Endodermal cell (in vitro differentiated cells): ENCODE measurements at regions not wholly inside any gene's neighbourhood (a gene's known extent, or its start where the extent isn't known, plus 50 kb on each side); places are given as distances from the start of the nearest gene placed in this dataset.

Source experiments
- DNase-seq: peaks from one replicate; pipeline ENCODE4 v3.0.0-alpha.2; 2017
- H3K27ac ChIP-seq: 2 replicates; pipeline ENCODE4 v1.5.1; 2013; ENCODE audit warnings: mild to moderate bottlenecking, low read depth, low read length, moderate library complexity
- H3K27me3 ChIP-seq: 2 replicates; pipeline ENCODE4 v1.6.1; 2013; ENCODE audit warnings: mild to moderate bottlenecking, low read length, moderate library complexity; ENCODE audit not compliant: insufficient read depth, control insufficient read depth, poor library complexity, severe bottlenecking
- H3K36me3 ChIP-seq: 2 replicates; pipeline ENCODE4 v1.7.0; 2013; ENCODE audit warnings: mild to moderate bottlenecking, low read length, moderate library complexity; ENCODE audit not compliant: control insufficient read depth, insufficient read depth
- H3K4me1 ChIP-seq: one replicate; pipeline ENCODE4 v1.7.0; 2013; ENCODE audit warnings: low read length; ENCODE audit not compliant: control insufficient read depth, insufficient read depth
- H3K4me3 ChIP-seq: 2 replicates; pipeline ENCODE4 v1.5.1; 2013; ENCODE audit warnings: mild to moderate bottlenecking, low read length, moderate library complexity
- H3K9ac ChIP-seq: 2 replicates; pipeline ENCODE4 v1.6.1; 2013; ENCODE audit warnings: mild to moderate bottlenecking, low read length, moderate library complexity; ENCODE audit not compliant: poor library complexity, severe bottlenecking; ENCODE audit errors: extremely low read depth
- H3K9me3 ChIP-seq: 2 replicates; pipeline ENCODE4 v1.6.1; 2013; ENCODE audit warnings: mild to moderate bottlenecking, low read length, moderate library complexity; ENCODE audit not compliant: control insufficient read depth
- H3K27ac Mint-ChIP-seq: 2 replicates; pipeline ENCODE4 v1.8.0; 2020; ENCODE audit warnings: mixed read lengths
- H3K27me3 Mint-ChIP-seq: 2 replicates; pipeline ENCODE4 v1.8.0; 2021; ENCODE audit warnings: mild to moderate bottlenecking, mixed read lengths; ENCODE audit not compliant: insufficient read depth
- H3K36me3 Mint-ChIP-seq: 2 replicates; pipeline ENCODE4 v1.8.0; 2020; ENCODE audit warnings: low read depth, mixed read lengths
- H3K4me1 Mint-ChIP-seq: 2 replicates; pipeline ENCODE4 v1.8.0; 2020; ENCODE audit warnings: mixed read lengths
- H3K4me3 Mint-ChIP-seq: 2 replicates; pipeline ENCODE4 v1.8.0; 2020; ENCODE audit warnings: mild to moderate bottlenecking, moderate library complexity, mixed read lengths
- H3K9me3 Mint-ChIP-seq: 2 replicates; pipeline ENCODE4 v1.8.0; 2020; ENCODE audit warnings: mild to moderate bottlenecking, mixed read lengths
- WGBS, 2 experiments: methylation state at CpG; one replicate each; pipeline versions ENCODE4 v1.1.5 to v1.1.7; 2013; ENCODE audit warnings: missing lambda C conversion rate in 2 of 2, mixed read lengths in 1 of 2; ENCODE audit not compliant: insufficient coverage in 1 of 2, insufficient read length in 1 of 2; 5-methylcytosine and 5-hydroxymethylcytosine counted together
- TF ChIP-seq, protein P1 (sequence below): fragments of 200-600 bp; sonication (generic); conservative IDR thresholded peaks from 2 replicates; pipeline ENCODE4 v1.5.0; 2021; ENCODE audit warnings: antibody characterized with exemption, mild to moderate bottlenecking

DNA sequence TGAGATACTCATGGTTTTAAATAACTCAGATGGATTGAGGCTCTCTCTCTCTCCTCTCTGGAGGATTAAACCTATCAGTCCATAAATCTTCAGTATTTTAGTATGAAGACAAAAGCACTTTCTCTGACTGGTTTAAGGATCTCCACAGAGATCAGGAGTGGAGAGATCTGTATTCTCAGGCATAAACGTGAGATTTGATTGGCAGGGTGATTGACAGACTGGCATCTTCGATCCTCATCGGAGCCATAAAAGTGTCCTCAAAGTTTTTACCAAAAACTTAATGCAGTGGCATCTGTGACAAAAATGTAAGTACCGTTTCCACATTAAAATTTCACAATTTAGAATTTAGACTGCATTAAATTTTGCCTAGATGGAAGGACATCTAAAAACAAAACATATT lies 870.1 kb downstream of the KCNJ2 start:
- Histone ChIP-seq H3K27ac (no peak overlapping the region), H3K27me3 (no peaks in the 10 kb centered on the region), H3K9me3 (no peaks in the 10 kb centered on the region), H3K4me1 (peaks cover 4% of the 10 kb centered on the region), H3K9ac (no peak overlapping the region), H3K4me3 (no peak overlapping the region), H3K36me3 (no peaks in the 10 kb centered on the region)
- 96 to 100% methylated on average over 4 of the region's 4 CpGs for WGBS, 2 experiments
- Mint-ChIP-seq H3K27me3 (peaks cover 11% of the 10 kb centered on the region), H3K4me1 (peaks cover 4% of the 10 kb centered on the region), H3K9me3 (no peaks in the 10 kb centered on the region), H3K4me3 (no peak overlapping the region), H3K27ac (no peak overlapping the region), H3K36me3 (no peaks in the 10 kb centered on the region)
- TF ChIP-seq, protein P1, sequence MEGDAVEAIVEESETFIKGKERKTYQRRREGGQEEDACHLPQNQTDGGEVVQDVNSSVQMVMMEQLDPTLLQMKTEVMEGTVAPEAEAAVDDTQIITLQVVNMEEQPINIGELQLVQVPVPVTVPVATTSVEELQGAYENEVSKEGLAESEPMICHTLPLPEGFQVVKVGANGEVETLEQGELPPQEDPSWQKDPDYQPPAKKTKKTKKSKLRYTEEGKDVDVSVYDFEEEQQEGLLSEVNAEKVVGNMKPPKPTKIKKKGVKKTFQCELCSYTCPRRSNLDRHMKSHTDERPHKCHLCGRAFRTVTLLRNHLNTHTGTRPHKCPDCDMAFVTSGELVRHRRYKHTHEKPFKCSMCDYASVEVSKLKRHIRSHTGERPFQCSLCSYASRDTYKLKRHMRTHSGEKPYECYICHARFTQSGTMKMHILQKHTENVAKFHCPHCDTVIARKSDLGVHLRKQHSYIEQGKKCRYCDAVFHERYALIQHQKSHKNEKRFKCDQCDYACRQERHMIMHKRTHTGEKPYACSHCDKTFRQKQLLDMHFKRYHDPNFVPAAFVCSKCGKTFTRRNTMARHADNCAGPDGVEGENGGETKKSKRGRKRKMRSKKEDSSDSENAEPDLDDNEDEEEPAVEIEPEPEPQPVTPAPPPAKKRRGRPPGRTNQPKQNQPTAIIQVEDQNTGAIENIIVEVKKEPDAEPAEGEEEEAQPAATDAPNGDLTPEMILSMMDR, result no peak
- no peak for DNase-seq

- 100% methylated on average over 1 of the region's 1 CpG; no CpG with 5 or more reads in 1 of the 2 experiments for WGBS, 2 experiments
- no peaks in the 10 kb centered on the region for H3K4me1 ChIP-seq
- Mint-ChIP-seq H3K4me3 (no peak overlapping the region), H3K27me3 (peaks cover 4% of the 10 kb centered on the region), H3K36me3 (no peaks in the 10 kb centered on the region), H3K27ac (no peak overlapping the region), H3K9me3 (peaks cover 2% of the 10 kb centered on the region), H3K4me1 (no peaks in the 10 kb centered on the region)
- TF ChIP-seq, protein P1, result no peak
- H3K27me3 ChIP-seq, result no peaks in the 10 kb centered on the region
- H3K9ac ChIP-seq, result no peak overlapping the region
- no peaks in the 10 kb centered on the region for H3K9me3 ChIP-seq
- H3K36me3 ChIP-seq, result no peaks in the 10 kb centered on the region
- no peak overlapping the region for H3K4me3 ChIP-seq
- H3K27ac ChIP-seq, result no peak overlapping the region
- no peak for DNase-seq
Observed at GRCh38 chr17:71052971-71053370, 883.6 kb downstream of the KCNJ2 start.

DNA sequence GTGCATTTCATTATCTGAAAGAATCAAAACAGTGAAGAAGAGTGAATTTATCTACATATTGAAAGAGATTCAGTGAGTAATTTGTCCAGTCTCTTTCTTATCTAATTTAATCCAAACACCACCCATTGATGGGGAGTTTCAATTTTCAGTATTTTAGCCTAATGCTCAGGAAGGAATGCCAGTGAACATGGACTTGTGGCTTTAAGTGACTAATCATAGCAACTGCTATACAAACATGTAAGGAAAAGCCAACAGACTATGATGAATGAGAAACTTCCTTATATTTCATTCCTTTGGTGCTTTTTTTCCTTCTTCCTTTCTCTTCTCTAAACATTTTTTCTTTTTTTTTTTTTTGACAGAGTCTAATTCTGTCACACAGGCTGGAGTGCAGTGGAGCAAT lies 885.8 kb downstream of the KCNJ2 start:
- Mint-ChIP-seq H3K9me3 (peaks cover 8% of the 10 kb centered on the region), H3K27me3 (peaks cover 4% of the 10 kb centered on the region), H3K4me1 (no peaks in the 10 kb centered on the region), H3K27ac (no peak overlapping the region), H3K4me3 (no peak overlapping the region), H3K36me3 (no peaks in the 10 kb centered on the region)
- Histone ChIP-seq H3K9ac (no peak overlapping the region), H3K4me1 (no peaks in the 10 kb centered on the region), H3K4me3 (no peak overlapping the region), H3K36me3 (no peaks in the 10 kb centered on the region), H3K27me3 (no peaks in the 10 kb centered on the region), H3K27ac (no peak overlapping the region), H3K9me3 (peaks cover 5% of the 10 kb centered on the region)
- no peak for DNase-seq
- TF ChIP-seq, protein P1, result no peak
